A549 (cell line): ENCODE measurements at regions not wholly inside any gene's neighbourhood (a gene's known extent, or its start where the extent isn't known, plus 50 kb on each side); places are given as distances from the start of the nearest gene placed in this dataset.

Source experiments
- CBX8 ChIP-seq: fragments of 200-600 bp; sonication (generic); IDR thresholded peaks from 2 replicates; pipeline ENCODE4 v1.6.1; 2016
- EP300 ChIP-seq, 2 experiments: fragments of >200 bp; sonication (Bioruptor Twin); formaldehyde crosslinking; IDR thresholded peaks; 2 replicates in 1 of 2; 3 replicates in 1 of 2; pipeline ENCODE4 v1.6.1; 2016 to 2017
- HOXA7 ChIP-seq: fragments of 250-450 bp; sonication (Bioruptor Pico); IDR thresholded peaks from 2 replicates; pipeline ENCODE4 v1.5.0; 2020; ENCODE audit warnings: mild to moderate bottlenecking, moderate library complexity
- KDM5A ChIP-seq: fragments of 200-600 bp; sonication (generic); IDR thresholded peaks from 2 replicates; pipeline ENCODE4 v1.6.1; 2016; ENCODE audit warnings: antibody characterized with exemption, mild to moderate bottlenecking
- MAZ ChIP-seq: fragments of 150-350 bp; IDR thresholded peaks from 2 replicates; pipeline ENCODE4 v1.6.1; 2014; ENCODE audit warnings: antibody characterized with exemption, low read depth, low read length, borderline replicate concordance
- RCOR1 ChIP-seq: fragments of 150-350 bp; IDR thresholded peaks from 2 replicates; pipeline ENCODE4 v1.6.1; 2014; ENCODE audit warnings: antibody characterized with exemption, low read length, low read depth
- RNF2 ChIP-seq: fragments of 200-600 bp; sonication (generic); IDR thresholded peaks from 2 replicates; pipeline ENCODE4 v1.6.1; 2016; ENCODE audit warnings: low read depth, mild to moderate bottlenecking, antibody characterized with exemption, moderate library complexity, borderline replicate concordance
- TF ChIP-seq, protein P1 (sequence below): fragments of >200 bp; sonication (Bioruptor Twin); formaldehyde crosslinking; IDR thresholded peaks from 3 replicates; pipeline ENCODE4 v1.5.1; 2016

DNA sequence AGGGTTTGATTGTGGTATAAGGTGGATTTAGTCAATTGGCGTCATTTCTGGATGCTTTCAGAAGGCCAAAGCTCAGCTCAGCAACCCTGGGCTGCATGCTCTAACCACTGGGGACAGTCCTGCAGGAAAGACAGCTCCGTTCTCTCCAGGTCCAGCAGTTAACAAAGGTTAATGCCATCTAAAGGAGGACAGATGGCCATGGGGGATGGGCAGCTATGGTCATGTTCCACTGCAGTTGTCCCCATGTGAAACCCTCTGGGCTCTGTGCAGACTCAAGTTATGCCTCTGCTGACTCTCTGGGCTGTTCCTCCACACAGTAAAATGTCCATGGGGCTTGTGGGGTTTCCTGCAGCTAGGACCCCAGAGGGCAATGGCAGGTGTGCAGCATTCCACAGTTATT, 562.1 kb upstream of the ADGRL3 start:
- TF ChIP-seq KDM5A (no peak), RCOR1 (no peak), RNF2 (no peak), EP300 (IDR thresholded peaks at IDR 0.05) (no peak), CBX8 (no peak), HOXA7 (no peak), MAZ (no peak)
- TF ChIP-seq, protein P1, sequence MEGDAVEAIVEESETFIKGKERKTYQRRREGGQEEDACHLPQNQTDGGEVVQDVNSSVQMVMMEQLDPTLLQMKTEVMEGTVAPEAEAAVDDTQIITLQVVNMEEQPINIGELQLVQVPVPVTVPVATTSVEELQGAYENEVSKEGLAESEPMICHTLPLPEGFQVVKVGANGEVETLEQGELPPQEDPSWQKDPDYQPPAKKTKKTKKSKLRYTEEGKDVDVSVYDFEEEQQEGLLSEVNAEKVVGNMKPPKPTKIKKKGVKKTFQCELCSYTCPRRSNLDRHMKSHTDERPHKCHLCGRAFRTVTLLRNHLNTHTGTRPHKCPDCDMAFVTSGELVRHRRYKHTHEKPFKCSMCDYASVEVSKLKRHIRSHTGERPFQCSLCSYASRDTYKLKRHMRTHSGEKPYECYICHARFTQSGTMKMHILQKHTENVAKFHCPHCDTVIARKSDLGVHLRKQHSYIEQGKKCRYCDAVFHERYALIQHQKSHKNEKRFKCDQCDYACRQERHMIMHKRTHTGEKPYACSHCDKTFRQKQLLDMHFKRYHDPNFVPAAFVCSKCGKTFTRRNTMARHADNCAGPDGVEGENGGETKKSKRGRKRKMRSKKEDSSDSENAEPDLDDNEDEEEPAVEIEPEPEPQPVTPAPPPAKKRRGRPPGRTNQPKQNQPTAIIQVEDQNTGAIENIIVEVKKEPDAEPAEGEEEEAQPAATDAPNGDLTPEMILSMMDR, result no peak
